ENCODE measurements at regions not wholly inside any gene's neighbourhood (a gene's known extent, or its start where the extent isn't known, plus 50 kb on each side); places are given as distances from the start of the nearest gene placed in this dataset.

DNA sequence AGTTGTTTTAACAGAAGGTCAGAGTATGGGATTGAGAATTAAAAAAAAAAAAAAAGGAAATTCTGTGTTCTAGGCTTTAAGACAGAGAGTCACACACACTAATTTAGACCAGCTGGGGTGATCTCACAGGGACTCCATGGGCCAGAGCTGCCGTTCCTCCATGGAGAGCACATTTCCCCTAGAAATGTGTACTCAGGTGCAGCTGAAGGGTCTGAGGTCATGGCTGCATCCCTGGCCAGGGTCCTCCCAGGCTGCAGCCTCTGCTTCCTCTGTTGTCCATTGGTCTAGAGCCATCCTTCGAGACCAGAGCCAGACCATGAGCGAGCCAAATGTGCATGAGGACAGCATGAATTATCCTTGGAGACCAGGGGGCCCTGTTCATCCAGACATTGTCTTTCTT is 190.1 kb upstream of the TNP1 start:
- DNase-seq = no peak

DNA sequence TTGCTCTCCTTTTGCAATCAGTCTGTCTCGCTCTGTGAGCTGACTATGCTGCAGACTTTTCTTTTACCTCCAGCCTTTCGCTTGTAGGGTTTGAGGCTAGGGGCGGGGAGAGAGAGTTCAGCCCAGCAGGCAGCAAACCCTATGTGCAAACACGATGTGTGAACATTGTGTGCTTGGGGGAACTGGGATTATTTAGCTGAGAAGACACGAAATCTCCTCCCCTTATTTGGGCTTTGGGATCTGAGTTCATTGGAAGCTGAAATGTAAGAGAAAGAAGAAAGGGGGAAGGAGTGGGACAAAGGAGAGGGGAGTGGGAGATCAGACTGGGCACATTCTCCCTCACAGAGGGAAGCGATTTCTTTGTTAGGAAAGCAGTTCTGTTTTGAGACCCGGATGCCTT is 189.6 kb upstream of the TNP1 start:
- no peak for DNase-seq

DNA sequence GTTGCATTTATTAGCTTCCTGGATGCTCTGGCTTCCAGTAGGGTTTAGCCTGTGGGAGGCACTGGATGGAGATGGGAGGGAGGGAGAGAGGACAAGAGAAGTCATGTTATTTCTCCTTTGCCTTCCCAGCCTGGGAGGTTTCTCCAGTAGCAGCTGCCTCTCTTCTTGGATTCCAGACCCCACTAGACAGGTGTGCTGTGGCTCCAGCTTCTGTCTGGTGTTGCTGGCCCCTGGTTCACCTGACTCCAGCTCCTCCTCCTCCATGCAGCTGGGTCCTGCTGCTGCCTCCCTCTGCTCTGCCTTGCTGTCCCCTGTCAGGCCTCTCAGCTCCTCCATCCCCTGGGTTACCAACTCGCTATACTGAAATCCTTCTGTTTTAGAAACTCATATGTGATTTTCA is 188.9 kb upstream of the TNP1 start:
- DNase-seq = no peak

DNA sequence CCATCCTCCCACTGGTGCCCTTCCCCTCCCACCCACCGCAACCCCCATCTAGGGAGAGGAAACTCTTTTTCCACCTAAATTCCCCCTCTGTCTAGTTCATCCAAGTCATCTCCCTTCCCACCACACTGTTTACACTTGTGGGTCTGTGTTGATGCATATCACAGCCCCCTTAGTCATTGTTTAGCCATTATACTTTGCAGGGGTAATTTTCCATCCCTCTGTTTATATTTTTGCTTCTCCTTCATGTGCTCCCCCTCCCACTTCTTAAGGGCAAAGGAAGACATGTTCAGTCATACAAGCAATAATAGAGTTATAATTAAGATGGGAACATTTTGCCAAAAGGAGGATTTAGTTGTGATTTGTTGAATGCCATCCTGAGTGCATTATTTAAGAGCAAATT is 187.8 kb upstream of the TNP1 start:
- no peak for DNase-seq

DNA sequence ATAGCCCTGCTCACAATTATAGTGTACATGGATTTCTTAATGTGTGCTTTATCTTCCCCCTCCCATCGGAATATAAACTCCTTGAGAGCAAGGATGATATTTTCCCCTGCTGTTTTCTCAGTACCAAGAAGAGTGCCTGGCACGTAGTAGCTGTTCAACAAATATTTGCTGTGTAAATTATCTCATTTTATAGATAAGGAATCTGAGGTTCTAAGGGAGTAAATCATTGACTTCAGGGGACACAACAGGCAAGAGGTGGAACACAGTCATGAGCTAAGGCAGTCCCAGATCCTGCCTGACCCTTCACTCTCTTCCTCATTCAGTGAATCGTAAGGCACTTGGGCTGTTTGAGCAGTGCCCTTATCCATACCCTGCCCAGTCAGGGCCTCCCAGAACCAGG is 187.3 kb upstream of the TNP1 start:
- DNase-seq = no peak

DNA sequence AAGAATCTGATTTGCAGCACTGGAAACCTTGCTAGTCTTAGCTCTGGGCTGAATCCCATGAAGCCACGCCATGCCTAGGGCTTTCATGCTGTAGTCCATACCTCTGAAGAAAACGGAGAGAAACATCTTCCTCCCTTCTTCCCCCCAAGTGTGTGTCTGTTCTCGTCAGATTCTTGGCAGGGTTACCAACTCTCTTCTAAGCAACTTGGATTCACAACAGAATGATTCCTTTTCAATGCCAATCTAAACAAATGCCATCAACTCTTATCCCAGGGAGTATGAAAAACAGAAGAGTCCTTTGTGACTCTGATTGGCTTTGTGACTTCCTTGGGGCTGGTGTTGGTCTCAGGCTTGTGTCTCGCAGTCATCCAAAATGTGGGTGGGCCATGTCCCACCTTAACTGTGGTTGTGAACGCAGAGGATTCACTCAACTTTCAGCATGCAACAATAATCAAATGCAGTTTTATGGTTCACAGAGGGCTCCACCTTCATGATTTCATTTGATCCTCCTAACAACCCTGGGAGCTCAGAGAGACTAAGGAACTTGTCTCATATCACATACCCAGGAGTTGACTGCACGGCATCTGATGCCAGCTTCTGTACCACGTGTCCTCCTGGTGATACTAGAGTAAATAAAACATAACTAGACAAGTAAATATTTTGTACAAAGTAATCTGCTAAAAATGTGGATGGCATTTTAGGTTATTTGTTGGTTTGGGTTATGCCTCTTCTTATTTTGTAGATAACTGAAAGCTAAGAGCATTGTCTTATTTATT is 186.0 kb upstream of the TNP1 start:
- no peak for DNase-seq

DNA sequence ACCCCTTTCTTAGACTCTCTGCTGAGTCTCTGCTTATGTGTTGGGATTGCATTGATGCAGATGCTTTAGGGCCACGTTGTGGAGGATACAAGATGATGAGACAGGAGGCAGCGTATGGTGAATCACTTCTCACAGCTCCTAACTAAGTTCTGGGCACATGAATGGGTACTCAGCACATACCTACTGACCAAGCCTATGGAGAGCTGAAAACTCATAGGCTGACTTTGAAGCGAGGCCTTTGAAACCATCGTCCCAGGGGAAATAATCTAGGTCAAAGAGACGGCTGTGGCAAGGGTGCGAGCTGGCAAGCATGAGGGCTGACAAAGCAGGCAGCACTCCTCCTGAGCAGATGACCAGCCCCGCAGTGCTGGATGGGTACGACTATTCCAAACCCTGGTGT is 180.2 kb upstream of the TNP1 start:
- DNase-seq = no peak

DNA sequence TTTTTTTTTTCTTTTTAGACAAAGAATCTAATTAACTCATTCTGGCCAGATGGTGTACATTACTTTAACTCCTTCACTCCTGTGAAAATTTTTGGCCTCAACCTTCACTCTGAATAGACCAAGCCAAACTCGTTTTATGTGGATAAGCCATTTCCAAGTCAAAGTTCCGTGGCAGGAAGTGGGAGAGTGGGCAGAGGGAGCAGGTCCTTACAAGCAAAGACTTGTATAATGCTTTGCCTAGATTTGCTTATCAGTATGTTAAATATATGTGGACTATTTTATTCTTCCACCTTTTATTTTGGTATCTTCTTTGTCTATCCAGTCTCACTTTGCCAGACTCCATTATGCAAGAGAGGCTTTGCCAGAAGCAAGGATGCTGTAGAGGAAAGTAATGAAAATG is 178.1 kb upstream of the TNP1 start:
- DNase-seq = no peak

DNA sequence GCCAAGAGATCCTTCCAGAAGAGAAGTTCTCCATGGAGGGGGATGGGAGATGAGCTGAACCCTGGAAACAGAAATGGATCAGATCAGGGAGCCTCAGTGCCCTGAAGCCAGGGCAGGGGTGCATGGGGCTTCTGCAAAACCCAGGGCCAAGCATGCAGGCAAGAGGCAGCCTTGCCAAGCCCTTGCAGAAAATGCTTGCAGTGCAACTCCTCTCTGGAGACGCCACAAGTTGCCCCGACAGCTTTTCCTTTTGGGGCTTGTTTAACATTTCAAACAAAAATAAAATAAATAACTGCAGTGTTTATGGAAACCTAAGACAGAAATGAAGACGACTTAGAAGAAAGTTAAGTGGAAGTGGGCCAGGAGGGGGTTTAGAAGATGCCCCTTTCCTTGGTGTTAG is 177.5 kb upstream of the TNP1 start:
- DNase-seq = no peak

DNA sequence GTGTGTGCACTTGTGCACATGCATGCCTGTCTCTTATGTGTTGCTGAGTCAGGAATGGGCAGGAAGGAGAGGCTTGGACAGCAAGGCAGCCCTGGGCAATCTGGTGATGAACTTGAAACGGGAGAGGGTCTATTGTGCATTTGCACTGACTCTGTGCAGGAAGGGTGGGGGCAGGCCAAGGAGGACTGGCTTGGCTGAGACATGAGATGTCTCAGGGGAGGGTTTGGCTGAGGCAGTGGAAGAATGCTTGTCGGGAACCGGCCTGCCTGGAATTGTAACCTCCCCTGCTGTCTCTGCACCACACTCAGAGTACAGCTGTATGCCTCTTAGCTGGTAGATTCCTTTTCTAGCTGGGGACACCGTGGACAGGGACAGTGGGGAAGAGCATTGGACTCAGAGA is 176.1 kb upstream of the TNP1 start:
- DNase-seq = no peak

DNA sequence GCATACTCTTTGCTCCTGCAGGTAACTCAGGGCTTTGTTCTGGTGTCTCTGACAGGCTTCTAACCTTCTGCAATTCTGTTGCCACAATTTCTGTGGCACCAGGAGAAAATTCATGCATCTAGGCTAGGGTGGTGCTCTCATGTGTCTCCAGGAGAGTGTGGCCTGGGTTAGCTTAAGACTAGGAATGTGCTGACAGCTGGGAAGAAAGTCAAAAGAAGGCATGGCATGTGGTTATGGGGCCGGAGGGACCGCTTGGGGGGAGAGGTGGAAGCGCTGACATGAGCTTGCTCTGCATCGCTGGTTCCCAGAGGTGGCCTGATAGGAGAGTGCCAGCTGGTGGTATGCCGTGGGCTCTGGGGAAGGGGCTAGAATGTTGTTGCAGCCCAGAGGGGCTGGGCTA is 173.3 kb upstream of the TNP1 start:
- DNase-seq = no peak

DNA sequence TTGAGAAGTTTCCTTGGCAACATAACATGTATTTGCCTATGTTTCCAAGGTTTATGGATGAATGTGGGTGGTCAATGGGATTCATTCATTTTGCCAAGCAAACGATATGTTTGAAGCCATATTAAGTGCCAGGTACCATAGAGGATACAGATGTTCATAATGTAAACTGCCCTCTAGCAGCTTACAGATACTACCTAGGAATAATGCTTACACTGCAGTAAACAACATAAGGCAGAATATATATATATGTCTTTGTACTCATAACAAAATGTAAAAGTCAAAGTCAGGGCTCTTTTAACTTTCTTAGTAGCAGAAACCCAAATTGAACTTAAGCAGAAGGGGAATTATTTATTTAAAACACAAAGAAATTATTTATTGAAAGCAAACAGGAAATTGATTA is 171.6 kb upstream of the TNP1 start:
- DNase-seq = no peak

DNA sequence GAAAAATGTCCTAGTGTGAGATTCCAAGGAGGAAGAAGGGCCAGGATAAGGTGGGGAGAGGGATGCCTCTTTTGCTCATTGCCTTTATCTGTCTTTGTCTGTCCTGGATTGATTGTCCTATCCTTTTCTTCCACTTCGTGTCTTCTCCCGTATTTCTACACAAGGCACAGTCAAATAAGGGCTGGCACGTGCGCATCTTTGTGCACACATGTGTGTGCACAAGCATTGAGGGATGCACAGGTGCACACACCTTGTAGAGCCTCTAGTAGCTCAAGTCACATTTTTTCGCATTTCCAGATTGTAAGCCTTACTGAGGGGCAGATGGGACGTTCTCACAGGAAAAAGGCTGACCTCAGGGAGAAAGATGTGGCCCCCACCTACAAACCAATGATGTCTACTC is 170.2 kb upstream of the TNP1 start:
- DNase-seq = no peak

DNA sequence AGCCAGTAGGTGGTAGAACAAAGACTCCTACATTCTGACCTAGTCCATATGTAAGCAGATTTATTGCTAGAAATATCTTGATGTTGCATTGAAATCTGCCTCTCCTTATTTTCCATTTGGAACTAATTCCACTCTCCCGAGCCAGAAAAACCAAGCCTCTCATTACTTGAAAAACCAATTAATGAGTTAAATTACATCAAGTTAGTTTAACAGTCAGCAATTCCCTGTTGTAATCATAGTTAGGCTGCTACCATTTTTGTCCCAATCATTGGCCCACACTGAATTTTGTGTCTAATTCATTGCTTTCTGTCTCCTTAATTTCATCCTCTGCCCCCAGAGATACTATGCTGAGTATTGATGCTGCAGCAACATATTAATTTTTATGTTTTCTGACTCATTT is 168.3 kb upstream of the TNP1 start:
- DNase-seq = no peak

DNA sequence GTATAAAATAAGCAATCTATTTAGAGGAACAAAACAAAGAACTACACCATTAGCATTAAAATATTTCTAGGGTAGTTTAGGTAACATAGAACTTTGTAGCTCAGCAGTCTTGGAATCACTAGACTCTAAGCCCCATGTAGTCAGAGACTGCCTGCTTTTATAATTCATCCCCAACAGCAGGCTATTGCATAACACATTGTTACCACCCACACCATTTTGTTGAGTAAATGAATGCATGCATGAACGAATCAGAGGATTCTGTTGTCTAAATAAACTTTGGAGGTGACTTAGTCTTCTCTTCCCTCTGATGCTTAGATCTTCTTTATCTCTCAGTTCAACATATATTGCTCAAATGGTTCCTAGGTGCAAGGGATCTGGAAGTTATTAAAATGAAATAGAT is 167.6 kb upstream of the TNP1 start:
- DNase-seq = no peak

DNA sequence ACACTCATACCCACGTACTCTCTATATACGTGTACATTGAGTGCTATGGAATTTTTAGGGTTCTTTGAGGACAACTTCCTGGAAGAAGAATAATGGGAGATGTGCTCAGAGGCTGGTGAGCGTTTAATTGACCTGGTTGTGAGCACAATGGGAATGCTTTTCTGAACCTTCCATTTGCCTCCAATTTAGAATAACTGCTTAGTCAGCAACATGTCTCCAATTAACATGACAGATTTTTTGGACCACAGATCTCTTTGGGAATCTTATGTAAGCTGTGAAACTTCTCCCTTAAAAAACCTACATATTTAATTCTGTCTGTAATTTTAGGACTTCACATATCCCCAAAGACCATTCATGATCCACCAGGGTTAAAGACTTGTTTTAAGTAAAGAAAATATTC is 166.7 kb upstream of the TNP1 start:
- DNase-seq = no peak

DNA sequence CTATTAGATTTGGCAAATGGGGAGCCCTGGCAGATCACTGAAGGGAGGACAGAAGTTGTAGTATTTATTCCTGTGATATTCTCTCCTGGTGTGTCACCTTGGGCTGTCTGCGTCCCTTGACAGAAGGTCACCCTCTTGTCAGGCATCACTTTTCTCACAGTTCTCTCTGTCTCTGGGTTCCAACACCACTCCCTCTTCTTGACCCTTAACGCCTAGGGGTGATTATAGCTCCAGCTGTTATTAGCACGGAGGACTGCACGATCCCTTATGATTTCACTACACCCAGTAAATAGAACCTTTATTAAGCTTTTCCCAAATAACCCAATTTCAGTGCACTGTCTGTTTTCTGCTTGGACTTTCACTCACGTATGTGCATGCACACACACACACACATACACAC is 166.3 kb upstream of the TNP1 start:
- no peak for DNase-seq

DNA sequence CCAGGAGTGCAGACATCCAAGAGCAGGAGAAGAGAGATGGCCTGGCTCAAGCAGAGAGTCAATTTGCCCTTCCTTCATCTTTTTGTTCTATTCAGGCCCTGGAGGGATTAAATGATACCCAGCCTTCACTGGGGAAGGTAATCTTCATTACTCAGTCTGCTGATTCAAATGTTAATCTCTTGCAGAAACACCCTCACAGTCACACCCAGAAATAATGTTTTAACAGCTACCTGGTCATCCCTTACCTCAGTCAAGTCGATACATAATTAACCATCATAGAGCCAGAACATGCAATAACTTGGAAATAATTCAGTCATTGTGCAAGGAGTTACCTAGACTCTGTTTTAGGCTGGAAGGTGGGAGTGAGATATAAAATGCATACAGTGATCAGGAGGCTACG is 163.7 kb upstream of the TNP1 start:
- no peak for DNase-seq

DNA sequence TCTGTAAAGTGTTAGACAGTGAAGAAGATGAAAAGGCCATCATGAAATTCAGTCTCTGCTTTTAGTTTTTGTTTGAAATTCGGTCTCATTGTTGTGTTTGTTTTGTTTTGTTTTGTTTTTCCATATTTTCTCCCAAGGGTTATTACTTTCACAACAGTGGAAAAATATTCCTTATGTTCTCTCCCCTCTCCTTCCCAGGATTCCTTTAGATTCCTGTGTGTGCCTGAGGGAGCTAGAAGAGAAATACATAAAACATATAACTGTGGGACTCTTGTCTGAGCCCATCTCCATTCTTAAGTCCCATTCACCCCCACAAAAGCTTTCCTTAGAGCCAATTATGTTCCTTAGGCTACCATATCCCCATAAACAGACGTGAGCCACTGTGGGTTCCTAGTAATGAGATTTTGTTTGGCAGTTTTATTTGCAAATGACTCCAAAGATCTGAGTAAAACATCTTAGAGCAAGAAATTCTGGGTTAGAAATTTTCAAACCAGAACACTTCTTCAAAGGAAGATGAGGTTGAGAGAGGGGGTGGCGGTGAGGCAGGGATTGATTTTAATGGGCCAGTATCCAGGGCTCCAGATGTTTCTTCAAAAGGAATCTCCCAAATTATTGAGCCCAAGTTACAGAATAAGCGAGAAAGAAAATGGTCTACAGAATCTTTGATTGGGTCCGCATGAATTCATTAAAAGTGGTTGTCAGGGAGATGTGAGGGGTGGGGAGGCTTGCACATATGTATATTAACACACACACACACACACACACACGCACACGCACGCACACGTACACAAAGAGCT is 157.8 kb upstream of the TNP1 start:
- DNase-seq = no peak

DNA sequence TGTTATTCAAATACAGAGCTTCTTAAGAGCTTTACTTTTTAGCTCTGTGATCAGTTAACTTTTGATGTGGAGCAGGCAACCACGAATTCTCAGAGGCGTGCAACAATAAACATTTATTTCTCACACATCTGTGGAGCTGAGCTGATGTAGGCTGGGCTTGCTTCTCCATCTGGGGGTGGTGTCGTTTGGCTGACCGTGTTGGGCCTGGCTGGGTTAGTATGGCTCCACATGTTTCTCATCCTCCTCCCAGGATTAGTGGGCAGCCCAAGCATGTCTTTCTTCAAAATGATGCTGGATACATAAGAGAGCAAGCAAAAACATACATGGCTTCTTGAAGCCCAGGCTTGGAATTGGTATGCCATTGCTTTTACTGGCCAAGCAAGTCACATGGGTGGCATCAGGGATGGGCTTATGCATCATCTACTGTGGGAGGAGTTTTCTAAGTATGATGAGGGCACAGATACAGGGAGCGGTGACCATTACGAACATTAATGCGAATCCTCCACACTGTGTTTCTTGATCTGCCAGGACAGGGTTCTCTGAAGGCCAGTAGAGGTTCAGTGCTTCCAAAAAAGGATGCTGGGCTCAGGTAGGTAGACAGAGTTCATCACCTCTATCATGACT is 157.0 kb upstream of the TNP1 start:
- DNase-seq = no peak

DNA sequence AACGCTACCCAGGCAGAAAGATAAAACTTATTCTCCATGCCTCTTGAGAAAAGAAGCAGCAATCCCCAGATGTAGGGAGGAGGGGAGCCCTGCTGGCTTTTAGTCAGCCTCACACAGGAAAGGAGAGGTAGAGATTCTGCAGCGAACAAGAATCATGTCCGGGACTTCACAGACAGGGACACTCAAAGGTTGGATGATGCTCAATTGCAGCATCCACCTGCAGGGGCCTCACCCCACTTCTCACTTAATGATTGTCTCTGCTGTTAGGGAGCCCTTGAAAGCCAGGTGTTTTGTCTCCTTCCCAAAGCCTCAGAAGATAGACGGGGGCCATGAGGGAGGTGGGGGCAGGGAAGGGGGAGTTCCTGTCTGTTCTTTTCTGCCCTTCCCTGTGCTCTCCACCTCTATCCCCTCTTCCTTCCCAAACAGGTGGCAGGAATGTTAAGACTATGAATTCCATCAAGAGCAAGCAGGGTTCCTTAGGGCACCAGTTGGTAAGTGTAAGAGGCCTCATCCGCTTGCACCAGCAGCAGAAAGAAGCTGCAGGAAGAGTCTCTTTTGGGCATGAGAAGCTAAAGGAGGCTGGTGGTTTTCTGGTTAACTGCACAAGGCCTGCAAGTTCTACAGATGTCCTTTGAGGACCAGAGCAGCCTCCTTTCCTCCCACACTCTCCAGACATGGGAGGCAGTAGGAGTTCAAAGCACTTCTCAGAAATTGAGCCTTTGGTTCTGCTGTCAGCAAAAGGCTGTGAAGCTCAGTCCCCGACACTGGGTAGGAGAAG is 154.7 kb upstream of the TNP1 start:
- no peak for DNase-seq

DNA sequence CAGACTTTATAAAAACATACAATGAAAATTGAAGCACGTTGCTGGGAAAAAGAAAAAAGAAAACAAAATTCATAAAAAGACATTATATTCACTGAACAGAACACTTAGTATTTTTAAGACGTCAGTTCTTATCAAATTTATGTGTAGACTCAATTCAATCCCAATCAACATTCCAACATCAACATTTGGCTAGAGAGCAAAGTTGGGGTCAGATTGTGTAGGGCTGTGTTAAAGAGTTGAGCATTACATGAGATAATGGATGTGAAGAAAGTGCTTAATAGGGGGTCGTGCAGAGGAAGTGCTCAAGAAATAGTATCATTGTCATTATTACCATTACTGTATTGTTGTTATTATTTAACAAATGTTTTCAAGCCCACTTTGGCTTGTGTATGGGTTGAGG is 154.1 kb upstream of the TNP1 start:
- DNase-seq = no peak

DNA sequence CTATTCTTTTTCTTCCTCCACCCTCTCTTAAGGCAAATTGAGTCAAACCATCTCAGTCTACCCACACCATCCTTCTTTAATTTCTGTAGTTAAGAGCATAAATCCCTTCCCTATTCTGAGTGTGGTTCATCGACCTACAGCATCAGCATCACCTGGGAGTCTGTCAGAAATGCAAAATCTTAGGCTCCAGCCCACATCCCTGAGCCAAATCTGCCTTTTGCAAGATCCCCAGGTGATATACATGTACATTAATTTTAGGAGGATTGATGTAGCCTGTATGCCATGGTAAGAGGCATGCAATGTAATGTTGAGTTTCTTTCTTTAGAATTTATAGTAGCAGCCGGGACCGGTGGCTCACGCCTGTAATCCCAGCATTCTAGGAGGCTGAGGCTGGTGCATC is 151.7 kb upstream of the TNP1 start:
- no peak for DNase-seq

Measured in central memory CD4-positive, alpha-beta T cell (primary cell).